CD4-positive, alpha-beta T cell treated with Interleukin-4 for 1 hour (primary cell): ENCODE measurements at regions not wholly inside any gene's neighbourhood (a gene's known extent, or its start where the extent isn't known, plus 50 kb on each side); places are given as distances from the start of the nearest gene placed in this dataset.

Source experiments
- DNase-seq, 2 donors: peaks; one replicate each; pipeline ENCODE4 v3.0.0-alpha.2; 2020 to 2022

DNA sequence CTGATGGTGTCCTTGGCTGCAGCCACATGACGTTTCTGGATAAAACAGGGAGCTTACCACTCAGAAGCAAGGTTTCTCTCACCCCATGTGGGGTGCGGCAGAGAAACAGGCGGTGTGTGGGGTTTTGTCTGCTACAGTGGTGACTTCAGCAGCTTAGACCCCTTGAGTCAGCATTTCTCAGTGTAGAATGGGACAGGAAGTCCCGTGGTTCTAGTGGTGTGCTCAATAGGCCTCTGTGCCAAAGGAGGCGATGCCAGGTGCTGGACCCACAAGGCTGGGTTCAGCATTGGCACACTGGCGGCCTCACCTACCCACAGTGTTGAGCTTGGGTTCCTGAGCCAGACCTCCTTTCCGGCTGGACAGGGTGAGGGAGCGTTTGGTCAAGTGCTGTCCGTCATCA lies 125.2 kb upstream of the SMIM23 start:
- no peak for DNase-seq

DNA sequence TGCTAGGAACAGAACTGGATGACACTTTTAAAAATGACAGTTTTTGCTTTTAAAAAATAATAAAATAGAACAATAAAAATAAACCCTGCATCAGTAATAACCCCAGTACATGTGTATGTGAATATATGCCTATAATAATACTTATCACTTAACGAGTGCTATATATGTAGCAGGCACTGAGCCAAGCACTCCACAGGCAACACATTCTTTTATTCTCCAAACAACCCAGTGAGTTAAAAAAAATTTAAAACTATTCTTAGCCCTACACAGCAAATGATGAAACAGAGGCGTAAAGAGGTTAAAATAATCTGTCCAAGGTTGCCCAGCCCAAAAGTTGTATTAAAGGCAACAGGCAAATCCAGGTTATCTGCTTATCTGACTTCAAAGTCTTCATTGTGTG lies 124.5 kb upstream of the SMIM23 start:
- no peak for DNase-seq

GRCh38 chr5:171663311-171664085 lies 122.1 kb upstream of the SMIM23 start:
- DNase-seq: no peak

DNA sequence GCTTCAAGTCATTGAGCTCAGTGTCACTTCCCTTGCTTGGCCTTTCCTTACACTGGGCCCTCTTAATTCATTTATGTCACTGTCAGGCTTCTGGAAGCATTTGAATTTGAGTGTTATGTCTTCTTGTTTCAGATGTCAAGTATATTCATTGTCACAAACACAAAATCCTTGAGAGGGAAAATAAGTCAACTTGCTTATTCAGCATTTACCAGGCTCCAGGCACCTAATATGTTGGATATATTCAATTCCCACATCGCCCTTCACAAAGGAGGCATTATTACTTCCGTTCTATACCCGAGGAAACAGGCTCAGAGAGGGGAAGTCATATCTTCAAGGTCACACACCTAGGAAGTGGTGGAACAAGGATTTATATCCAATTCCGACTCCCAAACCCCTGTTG lies 121.1 kb upstream of the SMIM23 start:
- no peak for DNase-seq

- DNase-seq: no peak
Observed at GRCh38 chr5:171666815-171667214, 118.8 kb upstream of the SMIM23 start.

GRCh38 chr5:171667341-171668096 lies 118.1 kb upstream of the SMIM23 start:
- DNase-seq: no peak

GRCh38 chr5:171668097-171668412 lies 117.6 kb upstream of the SMIM23 start:
- DNase-seq: no peak

DNA sequence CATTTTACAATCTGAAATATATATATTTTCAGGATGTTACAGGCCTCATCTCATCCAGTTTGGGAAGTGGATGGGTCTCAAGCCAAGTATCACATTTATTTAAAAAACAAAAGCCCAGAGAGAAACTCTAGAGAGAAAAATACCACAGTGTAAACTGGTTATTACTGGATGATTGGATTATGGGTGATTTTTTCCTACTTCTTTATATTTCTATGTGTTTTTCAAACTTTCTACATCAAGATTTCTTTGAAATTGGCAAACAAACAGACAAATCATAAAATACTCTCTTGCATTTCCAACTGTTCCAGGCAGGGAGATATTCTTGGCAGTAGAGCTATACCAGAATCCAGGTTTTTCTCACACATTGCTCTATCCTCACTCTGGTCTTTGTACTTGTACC lies 116.0 kb upstream of the SMIM23 start:
- no peak for DNase-seq

- no peak for DNase-seq
Observed at GRCh38 chr5:171672556-171672955, 113.1 kb upstream of the SMIM23 start.

DNA sequence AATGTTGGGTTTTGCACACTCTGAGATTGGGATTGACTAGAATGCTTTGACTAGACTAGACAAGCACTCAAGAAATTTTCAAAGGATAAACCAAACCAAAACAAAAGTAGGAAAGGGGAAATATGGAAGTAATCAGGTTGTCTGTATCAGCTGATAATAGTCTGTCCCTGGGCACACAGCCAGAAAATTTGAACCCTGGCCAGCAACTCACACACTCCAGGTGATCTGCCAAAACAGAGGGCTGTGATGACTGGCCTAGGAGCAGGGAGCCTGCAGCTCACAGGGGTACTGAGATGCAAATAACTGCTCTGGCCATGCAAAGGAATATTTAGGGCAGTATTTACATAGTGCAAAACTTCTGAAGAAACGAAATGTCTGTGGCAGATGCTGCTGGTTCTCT lies 112.3 kb upstream of the SMIM23 start:
- DNase-seq: no peak

GRCh38 chr5:171673840-171674239 lies 111.8 kb upstream of the SMIM23 start:
- DNase-seq: no peak

DNA sequence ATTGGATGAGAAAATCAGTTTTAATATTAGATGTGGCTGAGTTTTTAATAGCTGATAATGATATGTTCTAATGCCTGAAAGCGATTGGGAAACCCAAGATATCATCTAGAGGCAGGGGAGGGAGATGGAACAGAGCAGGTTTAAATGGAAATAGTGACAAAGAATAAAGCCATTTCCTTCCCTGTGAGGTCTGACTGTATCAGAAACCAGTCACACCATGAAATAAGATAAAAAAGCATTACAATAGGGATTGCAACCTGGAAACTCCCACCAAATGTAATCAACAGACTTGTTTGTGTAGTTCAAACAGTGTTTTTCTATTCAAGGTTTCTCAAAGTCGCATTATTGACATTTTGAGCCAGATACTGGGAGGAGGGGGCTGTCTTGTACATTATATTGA lies 110.1 kb upstream of the SMIM23 start:
- DNase-seq: no peak

DNA sequence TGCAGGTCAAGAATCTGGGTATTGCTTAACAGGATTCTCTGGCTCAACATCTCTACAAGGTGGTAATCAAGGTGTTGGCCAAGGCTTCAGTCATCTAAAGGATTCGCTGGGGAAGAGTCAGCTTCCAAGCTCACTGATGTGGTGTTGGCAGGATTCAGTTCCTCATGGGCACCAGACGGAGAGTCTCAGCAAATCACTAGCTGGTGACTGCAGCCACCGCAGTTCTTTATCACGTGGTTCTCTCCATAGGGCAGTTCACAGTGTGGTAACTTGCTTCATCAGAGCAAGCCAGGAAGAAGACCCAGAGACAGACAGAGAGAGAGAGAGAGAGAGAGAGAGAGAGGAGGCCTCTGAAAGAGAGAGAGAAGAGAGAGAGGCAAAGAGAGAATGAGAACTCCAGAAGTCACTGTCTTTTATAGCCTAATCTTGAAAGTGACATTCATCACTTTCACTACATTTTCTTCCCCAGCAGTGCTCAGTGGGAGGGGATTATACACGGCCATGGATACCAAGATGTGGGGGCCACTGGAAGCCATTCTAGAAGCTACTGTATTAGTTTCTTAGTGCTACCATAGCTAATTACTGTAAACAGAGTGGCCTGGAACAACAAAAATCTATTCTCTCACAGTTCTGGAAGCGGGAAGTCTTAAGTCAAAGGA lies 109.2 kb upstream of the SMIM23 start:
- peak in 1 of 2 donors; percentile 43 for DNase-seq

DNA sequence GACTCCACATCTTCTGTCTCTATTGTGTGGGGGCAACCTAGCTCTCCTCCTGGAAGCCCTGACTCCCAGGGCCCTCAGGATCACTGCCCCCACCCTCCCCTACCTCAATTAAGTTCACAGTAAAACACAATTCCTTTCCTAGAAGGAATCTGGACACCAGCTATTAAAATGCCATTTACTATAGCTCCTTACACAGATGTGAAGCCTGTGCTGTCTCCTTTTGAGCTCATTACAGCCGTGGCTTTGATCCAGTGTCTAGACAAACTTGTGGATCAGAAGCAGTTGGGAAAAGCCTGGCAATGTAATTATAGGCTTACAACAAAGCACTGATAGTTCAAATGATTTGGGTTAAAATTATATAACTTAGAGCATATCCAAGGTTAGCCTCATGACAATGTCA lies 107.0 kb upstream of the SMIM23 start:
- no peak for DNase-seq

- no peak for DNase-seq
Observed at GRCh38 chr5:171680485-171680884, 105.1 kb upstream of the SMIM23 start.

- no peak for DNase-seq
Observed at GRCh38 chr5:171681061-171681460, 104.6 kb upstream of the SMIM23 start.

DNA sequence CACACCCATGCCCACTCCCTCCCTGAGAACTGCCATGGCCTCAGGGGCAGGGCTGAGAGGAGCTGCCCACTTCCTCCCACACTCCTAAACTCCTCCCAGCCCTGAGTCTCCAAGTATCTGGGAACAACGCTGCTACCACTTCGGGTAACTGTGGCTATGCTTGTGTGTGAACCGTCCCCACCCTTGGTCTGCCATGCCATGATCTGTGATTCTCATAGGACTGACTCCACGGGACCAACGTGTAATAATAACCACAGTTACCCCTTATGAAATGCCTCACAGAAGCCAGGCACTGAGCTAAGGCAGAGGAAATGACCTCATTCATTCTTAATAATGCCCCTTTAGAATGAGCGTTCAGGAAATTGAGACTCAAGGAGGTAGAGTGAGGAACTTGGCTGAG lies 103.9 kb upstream of the SMIM23 start:
- DNase-seq: no peak

DNA sequence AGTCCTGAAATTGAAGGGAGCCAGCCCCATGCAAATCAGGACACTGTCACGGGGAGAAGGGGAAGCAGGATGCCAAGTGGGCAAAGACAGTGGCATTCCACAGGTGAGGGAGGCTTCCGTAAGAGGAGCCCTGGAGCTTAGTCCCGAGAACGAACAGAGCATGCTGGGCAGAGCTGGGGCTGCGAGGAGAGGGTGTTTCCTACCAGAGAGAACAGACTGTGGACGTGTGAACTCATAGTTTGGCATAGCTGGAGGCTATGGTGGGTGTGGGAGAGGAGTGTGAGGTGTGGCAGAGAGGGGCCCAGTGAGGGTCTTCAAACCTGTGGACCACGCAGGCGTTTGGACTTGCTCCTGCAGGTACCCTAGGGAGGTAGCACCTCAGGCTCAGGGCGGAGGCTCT lies 102.8 kb upstream of the SMIM23 start:
- no peak for DNase-seq

DNA sequence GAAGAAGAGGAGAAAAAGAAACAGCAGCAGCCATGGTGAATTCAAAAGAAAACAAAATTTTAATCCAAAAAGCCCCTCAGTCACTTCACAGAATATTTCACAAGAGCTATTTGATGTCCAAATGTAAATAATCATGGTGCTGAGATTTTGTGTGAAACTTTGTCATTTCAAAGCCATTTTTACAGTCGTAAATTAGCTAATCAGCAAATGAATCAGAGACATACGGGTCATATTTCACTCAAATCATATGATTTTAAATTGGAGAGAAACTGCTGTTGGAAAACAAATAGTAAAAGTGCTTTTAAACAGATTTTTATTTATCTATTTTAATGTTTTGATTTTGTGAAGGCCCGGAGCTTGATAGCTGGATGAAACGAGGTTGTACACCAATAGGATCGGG lies 101.4 kb upstream of the SMIM23 start:
- DNase-seq: no peak

DNA sequence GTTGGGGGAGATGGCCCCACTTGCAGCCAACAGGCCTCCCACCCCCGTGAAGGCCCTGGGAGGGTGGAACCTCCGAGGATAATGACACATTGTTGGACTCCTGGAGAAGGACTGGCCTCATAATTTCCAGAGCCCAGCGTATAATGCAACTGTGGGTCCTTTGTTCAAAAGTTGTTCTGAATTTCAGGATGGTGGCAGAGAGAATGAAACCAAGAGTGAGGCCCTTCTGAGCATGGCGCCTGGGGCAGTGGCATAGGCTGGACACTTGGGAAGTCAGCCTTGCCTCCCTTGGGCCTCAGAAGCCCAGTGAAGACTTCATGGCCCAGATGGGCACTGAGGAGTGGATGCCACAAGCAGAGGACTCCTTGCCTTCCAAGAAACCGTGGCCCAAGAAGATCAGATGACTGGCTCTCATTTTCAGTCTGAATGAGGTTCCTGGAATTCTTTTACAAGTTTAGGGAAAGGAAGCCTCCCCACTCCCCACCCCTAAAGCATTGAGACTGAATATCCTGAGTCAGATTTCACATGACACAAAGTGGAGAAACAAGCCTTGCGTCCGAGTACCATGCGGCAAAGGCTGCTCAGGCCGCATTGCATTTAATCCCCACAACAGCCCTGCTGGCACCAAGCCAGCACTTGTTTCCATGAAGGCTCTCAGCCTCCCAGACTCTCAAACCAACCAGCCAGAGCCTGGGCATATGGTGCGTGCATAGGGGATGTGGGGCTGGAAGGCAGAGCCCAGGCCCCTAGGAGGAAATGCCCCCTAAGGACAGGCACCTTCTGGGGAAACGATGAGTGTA lies 96.7 kb upstream of the SMIM23 start:
- DNase-seq: no peak

- no peak for DNase-seq
Observed at GRCh38 chr5:171689853-171690417, 95.7 kb upstream of the SMIM23 start.

- no peak for DNase-seq
Observed at GRCh38 chr5:171692107-171692506, 93.5 kb upstream of the SMIM23 start.

- DNase-seq: no peak
Observed at GRCh38 chr5:171692936-171693335, 92.7 kb upstream of the SMIM23 start.
